ENCODE measurements at regions not wholly inside any gene's neighbourhood (a gene's known extent, or its start where the extent isn't known, plus 50 kb on each side); places are given as distances from the start of the nearest gene placed in this dataset.

- in situ Hi-C loops (cut with MboI; ENCODE audit: low sequenced_read_pairs), result loop anchor here (25.0 kb wide), 1 partner anchor 555 kb away; no protein-coding TSS in a partner anchor
Observed at GRCh38 chr16:66267292-66268014, 99.0 kb upstream of the CDH5 start.

GRCh38 chr16:66266436-66267291, 99.8 kb upstream of the CDH5 start:
- in situ Hi-C loops (cut with MboI; ENCODE audit: low sequenced_read_pairs), result loop anchor here (25.0 kb wide), 1 partner anchor 554 kb away; no protein-coding TSS in a partner anchor

DNA sequence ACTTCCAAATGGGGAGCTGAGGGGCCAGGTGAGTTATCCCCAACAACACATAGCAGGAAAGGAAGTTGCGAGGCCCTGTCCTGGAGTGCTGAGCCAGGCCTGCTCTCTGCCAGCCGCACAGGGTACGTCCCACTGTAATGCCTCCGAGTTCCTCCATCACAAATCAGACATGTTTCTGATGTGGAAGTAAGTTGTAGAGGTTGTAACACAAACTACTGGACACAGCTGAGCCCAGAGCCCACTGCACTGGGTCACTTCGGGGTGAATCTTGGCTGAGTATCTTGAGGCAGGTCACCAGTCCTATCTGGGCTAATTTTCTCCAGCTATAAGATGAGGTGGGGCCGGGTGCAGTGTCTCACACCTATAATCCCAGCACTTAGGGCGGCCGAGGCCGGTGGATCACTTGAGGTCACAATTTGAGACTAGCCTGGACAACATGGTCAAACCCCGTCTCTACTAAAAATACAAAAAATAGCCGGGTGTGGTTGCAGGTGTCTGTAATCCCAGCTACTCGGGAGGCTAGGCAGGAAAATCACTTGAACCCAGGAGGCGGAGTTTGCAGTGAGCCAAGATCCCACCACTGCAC, 100.8 kb upstream of the CDH5 start:
- in situ Hi-C loops (cut with MboI; ENCODE audit: low sequenced_read_pairs), result loop anchor here (25.0 kb wide), 1 partner anchor 553 kb away; no protein-coding TSS in a partner anchor

DNA sequence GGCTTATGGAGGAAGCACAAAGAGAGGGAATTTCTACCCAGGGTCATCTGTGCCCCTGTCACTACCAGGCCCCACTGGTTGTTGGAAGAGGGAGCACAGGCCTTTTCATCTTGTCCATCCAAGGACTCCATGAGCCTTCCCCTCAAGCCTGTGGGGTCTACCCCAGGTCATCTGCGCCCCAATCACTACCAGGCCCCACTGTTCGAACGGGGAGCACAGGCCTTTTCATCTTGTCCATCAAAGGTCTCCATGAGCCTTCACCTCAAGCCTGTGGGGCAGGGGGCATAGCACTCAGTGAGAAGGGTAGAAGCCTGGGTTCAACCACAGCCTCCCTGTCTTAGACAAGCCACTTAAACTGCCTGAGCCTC, 101.5 kb upstream of the CDH5 start:
- in situ Hi-C loops (cut with MboI; ENCODE audit: low sequenced_read_pairs), result loop anchor here (25.0 kb wide), 1 partner anchor 553 kb away; no protein-coding TSS in a partner anchor

GRCh38 chr16:66264311-66265047, 102.0 kb upstream of the CDH5 start:
- in situ Hi-C loops (cut with MboI; ENCODE audit: low sequenced_read_pairs), result loop anchor here (25.0 kb wide), 1 partner anchor 552 kb away; no protein-coding TSS in a partner anchor

DNA sequence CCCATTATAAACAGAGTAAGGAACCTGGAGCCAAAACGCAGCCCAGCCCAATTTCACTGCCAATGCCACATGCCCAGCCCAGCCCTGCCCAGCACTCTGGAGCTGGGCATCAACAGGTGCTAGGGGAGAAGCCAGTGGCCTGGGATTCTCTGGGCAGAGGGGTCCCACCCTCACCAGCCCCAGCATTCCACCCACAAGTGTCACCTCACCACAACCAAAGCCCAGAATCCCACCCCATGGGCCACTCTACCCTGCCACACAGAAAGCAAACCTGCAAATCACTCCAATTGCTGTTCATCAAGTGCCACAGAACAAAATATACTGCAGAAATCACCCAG, 102.5 kb upstream of the CDH5 start:
- in situ Hi-C loops (cut with MboI; ENCODE audit: low sequenced_read_pairs), result loop anchor here (25.0 kb wide), 1 partner anchor 552 kb away; no protein-coding TSS in a partner anchor

DNA sequence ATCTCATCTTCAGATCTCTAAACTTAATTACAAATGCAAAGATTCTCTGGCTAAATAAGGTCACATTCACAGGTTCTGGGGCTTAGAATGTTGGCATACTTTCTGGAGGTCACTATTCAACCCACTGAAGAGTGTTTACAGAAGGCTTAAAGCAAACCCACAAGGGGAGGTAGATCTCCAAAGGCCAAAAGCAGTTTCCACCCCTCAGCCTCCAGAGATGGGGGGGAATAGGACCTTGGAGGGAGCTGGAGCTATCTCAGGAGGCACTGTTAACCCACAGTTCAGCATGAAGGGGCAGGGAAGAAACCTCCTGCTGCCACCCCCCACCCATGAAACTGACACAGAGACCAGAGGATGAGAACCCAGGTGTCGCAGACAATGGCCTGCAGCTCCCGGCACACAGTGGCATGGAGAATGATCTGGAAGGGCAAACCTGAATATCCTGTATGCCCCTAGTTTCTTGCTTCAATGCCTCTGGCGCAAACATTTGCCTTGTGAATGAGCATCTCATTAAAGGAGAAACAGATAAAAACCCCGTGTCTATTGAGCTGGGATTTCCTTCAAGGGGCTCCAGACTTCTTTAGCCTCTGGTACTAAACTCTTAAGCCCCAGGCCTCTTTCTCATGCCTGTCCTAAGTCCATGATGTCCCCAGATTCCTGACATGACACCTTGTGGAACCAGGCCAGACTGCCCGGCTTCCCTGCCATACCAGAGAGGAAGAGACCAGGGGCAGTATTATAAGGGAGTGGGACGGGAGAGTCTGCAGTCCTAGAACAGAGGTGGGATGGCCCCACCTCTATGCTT, 103.1 kb upstream of the CDH5 start:
- in situ Hi-C loops (cut with MboI; ENCODE audit: low sequenced_read_pairs), result loop anchor here (25.0 kb wide), 1 partner anchor 551 kb away; no protein-coding TSS in a partner anchor

- in situ Hi-C loops (cut with MboI; ENCODE audit: low sequenced_read_pairs), result loop anchor here (25.0 kb wide), 1 partner anchor 550 kb away; no protein-coding TSS in a partner anchor
Observed at GRCh38 chr16:66262253-66263167, 104.0 kb upstream of the CDH5 start.

- in situ Hi-C loops (cut with MboI; ENCODE audit: low sequenced_read_pairs), result loop anchor here (25.0 kb wide), 1 partner anchor 550 kb away; no protein-coding TSS in a partner anchor
Observed at GRCh38 chr16:66261826-66262225, 104.7 kb upstream of the CDH5 start.

GRCh38 chr16:66260522-66261254, 105.8 kb upstream of the CDH5 start:
- in situ Hi-C loops (cut with MboI; ENCODE audit: low sequenced_read_pairs), result loop anchor here (25.0 kb wide), 1 partner anchor 548 kb away; no protein-coding TSS in a partner anchor

DNA sequence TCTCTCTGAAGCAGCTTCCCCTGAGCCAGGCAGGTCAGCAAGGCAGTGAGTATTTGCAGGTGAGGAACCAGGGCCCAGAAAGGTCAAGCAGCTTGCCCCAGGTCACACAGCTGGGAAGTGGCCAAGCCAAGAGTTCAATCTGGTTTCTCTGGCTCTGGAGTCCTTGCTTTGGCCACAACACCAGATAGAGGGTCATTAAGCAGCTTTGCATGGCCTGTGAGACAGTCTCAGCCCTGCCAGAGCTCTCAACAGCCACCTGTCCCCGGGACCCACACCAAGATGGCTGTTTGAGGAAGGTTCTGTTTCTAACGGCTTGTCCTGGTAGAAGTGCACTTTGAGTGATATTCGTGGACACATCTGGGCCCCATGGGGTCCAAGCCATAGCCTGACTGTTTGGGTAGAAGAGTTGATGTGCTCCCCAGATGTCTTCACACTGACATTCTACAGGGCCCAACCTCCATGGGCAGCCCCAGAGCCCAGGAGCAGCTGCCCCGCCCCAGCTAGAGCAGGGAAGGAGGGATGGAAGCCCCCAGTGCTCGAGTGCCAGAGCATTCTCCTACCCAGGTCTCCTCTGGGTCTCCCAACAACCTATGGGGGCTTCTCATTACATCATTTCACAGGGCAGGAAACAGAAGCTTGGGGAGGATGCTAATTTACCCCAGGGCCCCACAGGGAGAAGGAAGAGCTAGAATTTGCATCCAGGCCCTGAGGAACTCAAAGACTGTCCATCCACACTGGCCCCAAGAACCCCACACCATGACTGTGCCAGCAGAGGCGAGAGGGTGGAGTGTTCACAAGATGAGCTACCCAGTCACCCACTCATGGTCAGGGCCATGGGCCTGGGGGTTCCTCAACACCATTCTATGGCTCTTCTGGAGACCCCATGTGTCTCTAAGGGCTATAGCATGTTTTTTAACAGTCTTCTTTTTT, 107.3 kb upstream of the CDH5 start:
- in situ Hi-C loops (cut with MboI; ENCODE audit: low sequenced_read_pairs), result loop anchor here (25.0 kb wide), 1 partner anchor 547 kb away; no protein-coding TSS in a partner anchor

DNA sequence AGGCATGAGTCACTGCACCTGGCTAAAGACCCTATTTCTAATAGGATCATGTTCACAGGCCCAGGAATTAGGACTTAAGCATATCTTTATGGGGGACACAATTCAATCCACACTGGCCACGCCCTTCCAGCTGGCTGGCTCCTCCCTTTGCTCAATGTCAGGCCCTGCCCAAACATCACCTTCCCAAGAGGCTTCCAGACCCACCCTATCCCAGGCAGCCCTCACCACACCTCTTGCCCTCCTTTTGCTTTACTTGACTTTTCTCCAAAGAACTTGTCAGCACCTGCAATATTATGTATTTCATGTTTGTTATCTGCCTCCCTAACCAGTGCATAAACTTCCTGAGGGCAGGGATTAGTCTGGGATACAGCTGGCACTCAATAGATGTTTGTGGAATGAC, 109.6 kb upstream of the CDH5 start:
- in situ Hi-C loops (cut with MboI; ENCODE audit: low sequenced_read_pairs), result loop anchor here (25.0 kb wide), 1 partner anchor 545 kb away; no protein-coding TSS in a partner anchor

GRCh38 chr16:66255647-66256046, 110.8 kb upstream of the CDH5 start:
- in situ Hi-C loops (cut with MboI; ENCODE audit: low sequenced_read_pairs), result loop anchor here (25.0 kb wide), 1 partner anchor 543 kb away; no protein-coding TSS in a partner anchor

DNA sequence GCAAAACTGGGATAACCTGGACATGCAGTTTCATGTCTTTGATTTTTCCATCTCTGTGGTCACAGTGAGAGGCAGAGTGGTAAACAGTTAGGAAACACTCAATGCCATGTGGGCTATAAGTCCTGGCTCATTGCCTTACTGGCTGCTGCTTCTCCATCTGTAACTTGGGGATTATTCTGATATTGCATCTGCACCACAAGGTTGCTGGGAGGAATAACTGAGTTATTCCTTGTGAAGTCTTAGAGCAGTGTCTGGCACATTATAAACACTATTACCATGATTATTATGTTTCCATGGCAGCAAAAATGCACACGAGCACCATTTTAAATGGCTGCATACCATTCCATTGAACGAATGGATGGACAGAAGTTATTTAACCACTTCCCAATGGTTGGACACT, 111.7 kb upstream of the CDH5 start:
- in situ Hi-C loops (cut with MboI; ENCODE audit: low sequenced_read_pairs), result loop anchor here (25.0 kb wide), 1 partner anchor 542 kb away; no protein-coding TSS in a partner anchor

DNA sequence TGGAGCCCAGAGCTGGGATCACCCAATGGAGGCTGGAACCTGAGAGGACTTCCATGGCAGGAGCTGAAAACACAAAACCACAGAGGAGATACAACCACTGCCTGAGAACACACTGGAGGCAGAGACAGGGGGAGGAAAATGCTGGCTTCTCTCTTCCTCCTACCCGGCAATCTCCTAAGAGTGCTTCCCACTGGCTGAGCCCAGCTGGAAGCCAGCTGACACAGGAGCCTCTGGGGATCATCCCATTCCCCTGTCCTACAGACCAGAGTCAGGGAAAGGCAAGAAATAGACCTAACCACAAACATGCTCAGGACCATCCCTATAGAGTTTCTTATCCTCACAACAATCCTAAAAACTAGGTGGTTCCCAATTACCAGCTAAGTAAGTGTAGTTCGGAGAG, 112.4 kb upstream of the CDH5 start:
- in situ Hi-C loops (cut with MboI; ENCODE audit: low sequenced_read_pairs), result loop anchor here (25.0 kb wide), 1 partner anchor 542 kb away; no protein-coding TSS in a partner anchor

DNA sequence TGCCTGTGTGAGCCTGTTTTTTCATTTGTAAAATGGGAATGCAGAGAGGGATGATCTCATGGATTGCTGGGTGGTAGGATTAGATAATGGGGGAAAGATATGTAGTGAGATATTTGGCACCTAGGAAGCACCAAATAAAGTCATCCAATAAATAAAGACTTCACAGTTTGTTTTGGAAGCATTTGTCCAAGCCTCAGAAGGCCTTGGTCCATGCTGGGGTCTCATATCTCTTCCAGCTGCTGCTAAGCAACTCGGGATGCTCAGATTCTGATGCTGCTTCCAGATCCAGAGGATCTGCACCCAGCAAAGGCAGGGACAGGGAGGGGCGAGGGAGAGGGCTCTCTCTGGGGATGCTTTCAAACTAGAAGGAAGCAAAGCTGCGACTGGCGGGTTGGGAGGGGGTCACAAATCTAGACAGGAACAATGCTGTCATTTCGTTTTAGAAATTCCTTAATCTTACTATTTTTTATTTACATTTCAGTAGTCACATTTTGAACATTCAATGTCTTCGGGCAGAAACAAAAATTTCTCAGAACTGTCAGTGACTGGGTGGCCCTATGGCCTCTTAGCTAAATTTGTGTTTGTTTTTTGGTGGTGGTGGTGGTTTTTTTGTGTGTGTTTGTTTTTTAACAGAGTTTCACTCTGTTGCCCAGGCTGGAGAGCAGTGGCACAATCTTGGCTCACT, 114.9 kb upstream of the CDH5 start:
- in situ Hi-C loops (cut with MboI; ENCODE audit: low sequenced_read_pairs), result loop anchor here (25.0 kb wide), 1 partner anchor 539 kb away; no protein-coding TSS in a partner anchor

All from HL-60/S4 treated with retinoic acid at 250 ng/mL for 4 days and 3 days (cell line).